DMS79 (cell line): ENCODE measurements at regions not wholly inside any gene's neighbourhood (a gene's known extent, or its start where the extent isn't known, plus 50 kb on each side); places are given as distances from the start of the nearest gene placed in this dataset.
"Not testable (repeated sequence)": the region's sequence is repeated elsewhere in the genome, so short reads cannot be mapped to it uniquely, and the experiment has no call there.

ENCODE experiments used
- DNase-seq: peaks from one replicate; lab custom pipeline; 2025; lab: John Stamatoyannopoulos, UW

GRCh38 chr5:162796507-162796906 lies 640.9 kb upstream of the CCNG1 start:
- no peak for DNase-seq

- DNase-seq = no peak
Observed at GRCh38 chr5:162800301-162800700, 637.1 kb upstream of the CCNG1 start.

GRCh38 chr5:162801235-162801634 lies 636.2 kb upstream of the CCNG1 start:
- no peak for DNase-seq

- DNase-seq = no peak
Observed at GRCh38 chr5:162806195-162806594, 631.2 kb upstream of the CCNG1 start.

- DNase-seq = no peak
Observed at GRCh38 chr5:162811071-162811470, 626.3 kb upstream of the CCNG1 start.

- DNase-seq = no peak
Observed at GRCh38 chr5:162816816-162817215, 620.6 kb upstream of the CCNG1 start.

GRCh38 chr5:162817364-162817763 lies 620.0 kb upstream of the CCNG1 start:
- no peak for DNase-seq

GRCh38 chr5:162821664-162822063 lies 615.7 kb upstream of the CCNG1 start:
- not testable (repeated sequence) for DNase-seq

- DNase-seq = no peak
Observed at GRCh38 chr5:162824360-162824759, 613.0 kb upstream of the CCNG1 start.

- DNase-seq = no peak
Observed at GRCh38 chr5:162837155-162837554, 600.2 kb upstream of the CCNG1 start.

- no peak for DNase-seq
Observed at GRCh38 chr5:162842727-162843126, 594.7 kb upstream of the CCNG1 start.

- no peak for DNase-seq
Observed at GRCh38 chr5:162852134-162852533, 585.3 kb upstream of the CCNG1 start.

- no peak for DNase-seq
Observed at GRCh38 chr5:162858770-162859169, 578.6 kb upstream of the CCNG1 start.

- DNase-seq = no peak
Observed at GRCh38 chr5:162870966-162871365, 566.4 kb upstream of the CCNG1 start.

GRCh38 chr5:162882629-162883028 lies 554.8 kb upstream of the CCNG1 start:
- DNase-seq = no peak

GRCh38 chr5:162886717-162887116 lies 550.7 kb upstream of the CCNG1 start:
- DNase-seq = no peak

- no peak for DNase-seq
Observed at GRCh38 chr5:162888268-162888667, 549.1 kb upstream of the CCNG1 start.

GRCh38 chr5:162911873-162912272 lies 525.5 kb upstream of the CCNG1 start:
- no peak for DNase-seq

GRCh38 chr5:162916368-162916767 lies 521.0 kb upstream of the CCNG1 start:
- DNase-seq = no peak

- DNase-seq = no peak
Observed at GRCh38 chr5:162929104-162929503, 508.3 kb upstream of the CCNG1 start.

- DNase-seq = no peak
Observed at GRCh38 chr5:162931501-162931900, 505.9 kb upstream of the CCNG1 start.

- DNase-seq = no peak
Observed at GRCh38 chr5:162939991-162940390, 497.4 kb upstream of the CCNG1 start.

GRCh38 chr5:162948677-162949076 lies 488.7 kb upstream of the CCNG1 start:
- DNase-seq = no peak

GRCh38 chr5:162956570-162956969 lies 480.8 kb upstream of the CCNG1 start:
- DNase-seq = no peak

- not testable (repeated sequence) for DNase-seq
Observed at GRCh38 chr5:162964144-162964543, 473.3 kb upstream of the CCNG1 start.
